ENCODE measurements at regions not wholly inside any gene's neighbourhood (a gene's known extent, or its start where the extent isn't known, plus 50 kb on each side); places are given as distances from the start of the nearest gene placed in this dataset.

- no peak overlapping the region for H3K4me3 ChIP-seq (ENCODE audit: low read depth, low read length)
- no peak for DNase-seq (ENCODE audit: low read depth)
- TF ChIP-seq CTCF (conservative IDR thresholded peaks at IDR 0.05; ENCODE audit: low read depth, low read length): no peak
Observed at GRCh38 chr21:24938573-24938972, 668.7 kb downstream of the MRPL39 start.

GRCh38 chr21:24935991-24936390 lies 671.3 kb downstream of the MRPL39 start:
- no peak overlapping the region for H3K4me3 ChIP-seq (ENCODE audit: low read depth, low read length)
- no peak for DNase-seq (ENCODE audit: low read depth)
- no peak for TF ChIP-seq CTCF (conservative IDR thresholded peaks at IDR 0.05; ENCODE audit: low read depth, low read length)

GRCh38 chr21:24910591-24910990 lies 696.7 kb downstream of the MRPL39 start:
- no peak overlapping the region for H3K4me3 ChIP-seq (ENCODE audit: low read depth, low read length)
- no peak for TF ChIP-seq CTCF (conservative IDR thresholded peaks at IDR 0.05; ENCODE audit: low read depth, low read length)
- no peak for DNase-seq (ENCODE audit: low read depth)

GRCh38 chr21:24903994-24904635 lies 703.2 kb downstream of the MRPL39 start:
- no peak overlapping the region for H3K4me3 ChIP-seq (ENCODE audit: low read depth, low read length)
- DNase-seq (ENCODE audit: low read depth): no peak
- no peak for TF ChIP-seq CTCF (conservative IDR thresholded peaks at IDR 0.05; ENCODE audit: low read depth, low read length)

- DNase-seq (ENCODE audit: low read depth): no peak
- H3K4me3 ChIP-seq (ENCODE audit: low read depth, low read length): no peak overlapping the region
- TF ChIP-seq CTCF (conservative IDR thresholded peaks at IDR 0.05; ENCODE audit: low read depth, low read length): no peak
Observed at GRCh38 chr21:24899138-24899537, 708.1 kb downstream of the MRPL39 start.

- DNase-seq (ENCODE audit: low read depth): no peak
- H3K4me3 ChIP-seq (ENCODE audit: low read depth, low read length): no peak overlapping the region
- no peak for TF ChIP-seq CTCF (conservative IDR thresholded peaks at IDR 0.05; ENCODE audit: low read depth, low read length)
Observed at GRCh38 chr21:24897883-24898282, 709.4 kb downstream of the MRPL39 start.

- no peak overlapping the region for H3K4me3 ChIP-seq (ENCODE audit: low read depth, low read length)
- DNase-seq (ENCODE audit: low read depth): no peak
- TF ChIP-seq CTCF (conservative IDR thresholded peaks at IDR 0.05; ENCODE audit: low read depth, low read length): no peak
Observed at GRCh38 chr21:24896735-24897124, 710.6 kb downstream of the MRPL39 start.
